Neural progenitor cell (in vitro differentiated cells): ENCODE measurements at regions not wholly inside any gene's neighbourhood (a gene's known extent, or its start where the extent isn't known, plus 50 kb on each side); places are given as distances from the start of the nearest gene placed in this dataset.

Experiments
- DNase-seq: peaks from one replicate; pipeline ENCODE4 v3.0.0-alpha.2; 2016; ENCODE audit warnings: low spot score
- H2AFZ ChIP-seq: fragments of 200-600 bp; sonication (generic); replicated peaks from 2 replicates; pipeline ENCODE4 v1.6.1; 2016; ENCODE audit warnings: antibody characterized with exemption
- H3F3A ChIP-seq: fragments of 200-600 bp; sonication (generic); 2 replicates; pipeline ENCODE4 v1.6.1; 2016; ENCODE audit warnings: antibody characterized with exemption, low read depth
- H3K27ac ChIP-seq: fragments of 200-600 bp; sonication (generic); 2 replicates; pipeline ENCODE4 v1.5.1; 2016; ENCODE audit warnings: mild to moderate bottlenecking
- H3K27me3 ChIP-seq: fragments of 200-600 bp; sonication (generic); 2 replicates; pipeline ENCODE4 v1.6.1; 2016; ENCODE audit warnings: mild to moderate bottlenecking, moderate library complexity
- H3K36me3 ChIP-seq: fragments of 200-600 bp; sonication (generic); 2 replicates; pipeline ENCODE4 v1.5.1; 2016
- H3K4me1 ChIP-seq: fragments of 200-600 bp; sonication (generic); 2 replicates; pipeline ENCODE4 v1.6.1; 2016; ENCODE audit warnings: mixed run types
- H3K4me2 ChIP-seq: fragments of 200-600 bp; sonication (generic); 2 replicates; pipeline ENCODE4 v1.6.1; 2016
- H3K4me3 ChIP-seq: fragments of 200-600 bp; sonication (generic); 2 replicates; pipeline ENCODE4 v1.5.1; 2016
- H3K79me2 ChIP-seq: fragments of 200-600 bp; sonication (generic); 2 replicates; pipeline ENCODE4 v1.6.1; 2016; ENCODE audit warnings: low read depth
- H3K9ac ChIP-seq: fragments of 200-600 bp; sonication (generic); 2 replicates; pipeline ENCODE4 v1.6.1; 2016
- H3K9me3 ChIP-seq: fragments of 200-600 bp; sonication (generic); 2 replicates; pipeline ENCODE4 v1.5.1; 2016; ENCODE audit warnings: low read depth
- H4K20me1 ChIP-seq: fragments of 200-600 bp; sonication (generic); 2 replicates; pipeline ENCODE4 v1.6.1; 2016; ENCODE audit warnings: low read depth
- H3K27ac Mint-ChIP-seq: 3 replicates; pipeline ENCODE4 v1.8.0; 2021; ENCODE audit warnings: mixed read lengths
- H3K27me3 Mint-ChIP-seq: 2 replicates; pipeline ENCODE4 v1.8.0; 2022; ENCODE audit warnings: low read depth, mild to moderate bottlenecking, inconsistent platforms, moderate library complexity, mixed read lengths; ENCODE audit not compliant: insufficient read depth
- H3K36me3 Mint-ChIP-seq: 3 replicates; pipeline ENCODE4 v1.8.0; 2021; ENCODE audit warnings: mixed read lengths
- H3K4me1 Mint-ChIP-seq: 3 replicates; pipeline ENCODE4 v1.8.0; 2021; ENCODE audit warnings: mixed read lengths
- H3K4me3 Mint-ChIP-seq: 3 replicates; pipeline ENCODE4 v1.8.0; 2021; ENCODE audit warnings: mild to moderate bottlenecking, moderate library complexity, mixed read lengths
- H3K9me3 Mint-ChIP-seq: 3 replicates; pipeline ENCODE4 v1.8.0; 2020; ENCODE audit warnings: mixed read lengths
- CTCF ChIP-seq: fragments of 200-600 bp; sonication (generic); IDR thresholded peaks from 2 replicates; pipeline ENCODE4 v1.5.1; 2017; ENCODE audit warnings: antibody characterized with exemption, mild to moderate bottlenecking
- EZH2 ChIP-seq: fragments of 200-600 bp; sonication (generic); IDR thresholded peaks from 2 replicates; pipeline ENCODE4 v1.6.1; 2017; ENCODE audit warnings: antibody characterized with exemption, mild to moderate bottlenecking, moderate library complexity
- EZH2phosphoT487 ChIP-seq: fragments of 200-600 bp; sonication (generic); IDR thresholded peaks from 2 replicates; pipeline ENCODE4 v1.6.1; 2017; ENCODE audit warnings: antibody characterized with exemption

- Histone ChIP-seq H3K9ac (no peak overlapping the region), H3K27me3 (peaks cover 6% of the 10 kb centered on the region), H3K36me3 (no peaks in the 10 kb centered on the region), H2AFZ (no peak overlapping the region), H3K4me1 (no peaks in the 10 kb centered on the region), H3K4me3 (no peak overlapping the region), H3K27ac (no peak overlapping the region), H3K79me2 (no peaks in the 10 kb centered on the region), H3F3A (no peaks in the 10 kb centered on the region), H3K9me3 (no peaks in the 10 kb centered on the region), H4K20me1 (no peaks in the 10 kb centered on the region), H3K4me2 (no peak overlapping the region)
- Mint-ChIP-seq H3K27me3 (peaks cover 13% of the 10 kb centered on the region), H3K4me1 (no peaks in the 10 kb centered on the region), H3K36me3 (no peaks in the 10 kb centered on the region), H3K27ac (no peak overlapping the region), H3K9me3 (no peaks in the 10 kb centered on the region), H3K4me3 (no peak overlapping the region)
- no peak for DNase-seq
- no peak for TF ChIP-seq EZH2phosphoT487
- no peak for TF ChIP-seq EZH2
- no peak for TF ChIP-seq CTCF
These were observed 59.1 kb downstream of the FOXA2 start for GRCh38 chr20:22525069-22525820.

DNA sequence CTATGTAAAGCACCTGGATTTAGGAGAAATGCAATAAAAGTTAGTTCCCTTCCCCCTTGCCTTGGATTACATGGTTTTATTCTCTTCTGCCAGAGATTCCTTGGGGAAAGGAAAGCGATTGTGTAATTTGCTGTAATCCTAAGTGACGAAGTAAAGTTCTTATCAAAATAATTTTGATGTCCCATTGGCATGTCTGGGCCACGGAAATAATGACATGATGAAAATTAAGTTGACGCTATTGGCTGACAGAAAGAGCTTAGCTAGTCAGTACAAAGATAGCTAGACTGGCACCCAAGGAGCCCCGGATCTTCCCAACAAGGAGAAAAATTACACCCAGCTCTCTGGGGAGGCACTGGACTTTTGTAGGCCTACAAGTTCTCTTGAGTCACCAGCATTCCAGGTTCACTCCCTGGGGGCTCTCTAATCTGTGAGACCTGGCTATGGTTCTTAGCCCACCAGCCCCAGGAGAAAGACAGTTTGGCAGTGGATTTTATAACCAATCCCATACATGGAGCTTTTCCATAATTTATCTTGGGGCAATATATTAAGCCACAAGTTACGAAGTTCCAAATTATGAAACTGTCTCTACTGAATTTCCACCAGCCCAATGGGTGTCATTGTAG lies 59.9 kb downstream of the FOXA2 start:
- H3K27ac Mint-ChIP-seq = no peak overlapping the region
- peaks cover 13% of the 10 kb centered on the region for H3K27me3 Mint-ChIP-seq
- TF ChIP-seq EZH2 (no peak), EZH2phosphoT487 (no peak), CTCF (no peak)

GRCh38 chr20:22523499-22524392 lies 60.6 kb downstream of the FOXA2 start:
- no peaks in the 10 kb centered on the region for H3K27me3 ChIP-seq
- no peaks in the 10 kb centered on the region for H3K4me1 ChIP-seq
- no peak overlapping the region for H3K4me2 ChIP-seq
- no peaks in the 10 kb centered on the region for H3K4me1 Mint-ChIP-seq
- DNase-seq = no peak
- H2AFZ ChIP-seq = no peak overlapping the region
- H3K27ac Mint-ChIP-seq = no peak overlapping the region
- H3K4me3 ChIP-seq = no peak overlapping the region
- H3K4me3 Mint-ChIP-seq = no peak overlapping the region
- H3K36me3 ChIP-seq = no peaks in the 10 kb centered on the region
- no peaks in the 10 kb centered on the region for H4K20me1 ChIP-seq
- H3K9ac ChIP-seq = no peak overlapping the region
- TF ChIP-seq EZH2 = no peak
- no peak for TF ChIP-seq CTCF
- no peak for TF ChIP-seq EZH2phosphoT487
- no peaks in the 10 kb centered on the region for H3K36me3 Mint-ChIP-seq
- H3F3A ChIP-seq = no peaks in the 10 kb centered on the region
- H3K9me3 ChIP-seq = no peaks in the 10 kb centered on the region
- no peaks in the 10 kb centered on the region for H3K79me2 ChIP-seq
- H3K9me3 Mint-ChIP-seq = no peaks in the 10 kb centered on the region
- H3K27ac ChIP-seq = no peak overlapping the region
- H3K27me3 Mint-ChIP-seq = peaks cover 13% of the 10 kb centered on the region

More for the DNA sequence above, 59.9 kb downstream of the FOXA2 start:
- no peak overlapping the region for H3K4me3 ChIP-seq
- H3K4me1 Mint-ChIP-seq = no peaks in the 10 kb centered on the region
- no peak for DNase-seq
- H4K20me1 ChIP-seq = no peaks in the 10 kb centered on the region
- peaks cover 4% of the 10 kb centered on the region for H3K27me3 ChIP-seq
- no peaks in the 10 kb centered on the region for H3K36me3 Mint-ChIP-seq
- no peaks in the 10 kb centered on the region for H3K79me2 ChIP-seq
- no peak overlapping the region for H2AFZ ChIP-seq
- H3K27ac ChIP-seq = no peak overlapping the region
- no peak overlapping the region for H3K4me2 ChIP-seq
- no peaks in the 10 kb centered on the region for H3K9me3 ChIP-seq
- no peak overlapping the region for H3K4me3 Mint-ChIP-seq
- H3K4me1 ChIP-seq = no peaks in the 10 kb centered on the region
- no peaks in the 10 kb centered on the region for H3F3A ChIP-seq
- H3K36me3 ChIP-seq = no peaks in the 10 kb centered on the region
- H3K9me3 Mint-ChIP-seq = no peaks in the 10 kb centered on the region
- H3K9ac ChIP-seq = no peak overlapping the region
